GM19328 (cell line): ENCODE measurements at regions not wholly inside any gene's neighbourhood (a gene's known extent, or its start where the extent isn't known, plus 50 kb on each side); places are given as distances from the start of the nearest gene placed in this dataset.

Experiments
- ATAC-seq: cut with Tn5 transposase; IDR thresholded peaks from one replicate; pipeline ENCODE4 v1.9.1; 2021; ENCODE audit warnings: mild to moderate bottlenecking, moderate library complexity; ENCODE audit not compliant: unreplicated experiment

GRCh38 chr16:31701734-31702133 is 171.9 kb upstream of the ZNF267 start:
- ATAC-seq = no peak

- no peak for ATAC-seq
Measured at GRCh38 chr16:31702796-31703195, 170.8 kb upstream of the ZNF267 start.

- no peak for ATAC-seq
Measured at GRCh38 chr16:31703526-31704128, 170.0 kb upstream of the ZNF267 start.

- ATAC-seq = no peak
Measured at GRCh38 chr16:31704138-31704537, 169.5 kb upstream of the ZNF267 start.

GRCh38 chr16:31705371-31705770 is 168.2 kb upstream of the ZNF267 start:
- ATAC-seq = no peak

GRCh38 chr16:31706318-31706717 is 167.3 kb upstream of the ZNF267 start:
- no peak for ATAC-seq

- ATAC-seq = no peak
Measured at GRCh38 chr16:31706925-31707324, 166.7 kb upstream of the ZNF267 start.

- ATAC-seq = no peak
Measured at GRCh38 chr16:31707743-31708335, 165.8 kb upstream of the ZNF267 start.

GRCh38 chr16:31708348-31708747 is 165.3 kb upstream of the ZNF267 start:
- ATAC-seq = no peak

- ATAC-seq = no peak
Measured at GRCh38 chr16:31709181-31709580, 164.4 kb upstream of the ZNF267 start.

- no peak for ATAC-seq
Measured at GRCh38 chr16:31710134-31710533, 163.5 kb upstream of the ZNF267 start.

- ATAC-seq = no peak
Measured at GRCh38 chr16:31710880-31711279, 162.7 kb upstream of the ZNF267 start.

- no peak for ATAC-seq
Measured at GRCh38 chr16:31711344-31711845, 162.2 kb upstream of the ZNF267 start.

GRCh38 chr16:31712064-31712540 is 161.5 kb upstream of the ZNF267 start:
- no peak for ATAC-seq

- peak; percentile 96 for ATAC-seq
Measured at GRCh38 chr16:31713071-31713944, 160.3 kb upstream of the ZNF267 start.

GRCh38 chr16:31713945-31714902 is 159.4 kb upstream of the ZNF267 start:
- no peak for ATAC-seq

- no peak for ATAC-seq
Measured at GRCh38 chr16:31714903-31715504, 158.6 kb upstream of the ZNF267 start.

- ATAC-seq = no peak
Measured at GRCh38 chr16:31715915-31716314, 157.7 kb upstream of the ZNF267 start.

GRCh38 chr16:31718998-31719397 is 154.6 kb upstream of the ZNF267 start:
- no peak for ATAC-seq

GRCh38 chr16:31727553-31727952 is 146.1 kb upstream of the ZNF267 start:
- ATAC-seq = no peak
